Activated CD4-positive, CD25-positive, alpha-beta regulatory T cell treated with anti-CD3 and anti-CD28 coated beads, Interleukin-2, amount 50 U/mL, for 16 hours (primary cell): ENCODE measurements at regions not wholly inside any gene's neighbourhood (a gene's known extent, or its start where the extent isn't known, plus 50 kb on each side); places are given as distances from the start of the nearest gene placed in this dataset.
"Not testable (repeated sequence)": the region's sequence is repeated elsewhere in the genome, so short reads cannot be mapped to it uniquely, and the experiment has no call there.

ENCODE experiments used
- DNase-seq: peaks from one replicate; pipeline ENCODE4 v3.0.0-alpha.2; 2020; ENCODE audit warnings: low read depth, low spot score

- not testable (repeated sequence) for DNase-seq
Measured at GRCh38 chr2:87198422-87198821, 176.8 kb upstream of the PLGLB1 start.

GRCh38 chr2:87199228-87199627 lies 177.6 kb upstream of the PLGLB1 start:
- DNase-seq: not testable (repeated sequence)

- not testable (repeated sequence) for DNase-seq
Measured at GRCh38 chr2:87204569-87205147, 183.0 kb upstream of the PLGLB1 start.

GRCh38 chr2:87212938-87213337 lies 191.3 kb upstream of the PLGLB1 start:
- DNase-seq: not testable (repeated sequence)

- DNase-seq: not testable (repeated sequence)
Measured at GRCh38 chr2:87217005-87217404, 195.4 kb upstream of the PLGLB1 start.

GRCh38 chr2:87217741-87218410 lies 196.2 kb upstream of the PLGLB1 start:
- DNase-seq: peak; percentile 58

- not testable (repeated sequence) for DNase-seq
Measured at GRCh38 chr2:87220651-87221050, 199.0 kb upstream of the PLGLB1 start.

- DNase-seq: not testable (repeated sequence)
Measured at GRCh38 chr2:87222131-87222530, 200.5 kb upstream of the PLGLB1 start.

GRCh38 chr2:87223873-87224272 lies 202.2 kb upstream of the PLGLB1 start:
- DNase-seq: not testable (repeated sequence)

- not testable (repeated sequence) for DNase-seq
Measured at GRCh38 chr2:87229091-87229689, 207.5 kb upstream of the PLGLB1 start.

- DNase-seq: not testable (repeated sequence)
Measured at GRCh38 chr2:87229964-87230363, 208.3 kb upstream of the PLGLB1 start.

GRCh38 chr2:87235333-87235981 lies 213.8 kb upstream of the PLGLB1 start:
- DNase-seq: not testable (repeated sequence)

- DNase-seq: not testable (repeated sequence)
Measured at GRCh38 chr2:87237570-87238336, 216.1 kb upstream of the PLGLB1 start.

- DNase-seq: not testable (repeated sequence)
Measured at GRCh38 chr2:87239558-87240215, 218.0 kb upstream of the PLGLB1 start.

- DNase-seq: not testable (repeated sequence)
Measured at GRCh38 chr2:87246066-87246717, 224.5 kb upstream of the PLGLB1 start.

GRCh38 chr2:87252046-87252445 lies 230.4 kb upstream of the PLGLB1 start:
- not testable (repeated sequence) for DNase-seq

- DNase-seq: not testable (repeated sequence)
Measured at GRCh38 chr2:87254562-87254961, 232.9 kb upstream of the PLGLB1 start.

- DNase-seq: not testable (repeated sequence)
Measured at GRCh38 chr2:87255410-87255809, 233.8 kb upstream of the PLGLB1 start.

- not testable (repeated sequence) for DNase-seq
Measured at GRCh38 chr2:87258887-87259286, 237.2 kb upstream of the PLGLB1 start.

- not testable (repeated sequence) for DNase-seq
Measured at GRCh38 chr2:87262184-87262702, 240.6 kb upstream of the PLGLB1 start.
